Neural cell (in vitro differentiated cells): ENCODE measurements at regions not wholly inside any gene's neighbourhood (a gene's known extent, or its start where the extent isn't known, plus 50 kb on each side); places are given as distances from the start of the nearest gene placed in this dataset.

Experiments
- H2AFZ ChIP-seq: fragments of 200-600, 300-800 bp; sonication (generic), shearing (Covaris generic); 2 replicates; pipeline ENCODE4 v1.6.0; 2014; ENCODE audit warnings: low read depth, mild to moderate bottlenecking, antibody characterized with exemption, low read length, moderate library complexity
- H3F3A ChIP-seq: fragments of 200-600 bp; shearing (Covaris generic); 2 replicates; pipeline ENCODE4 v1.6.1; 2016; ENCODE audit warnings: mild to moderate bottlenecking, moderate library complexity, mixed read lengths, antibody characterized with exemption, low read length; ENCODE audit not compliant: insufficient read depth, poor library complexity, severe bottlenecking
- H3K27ac ChIP-seq: fragments of 200-600, 300-800 bp; sonication (generic), shearing (Covaris generic); 2 replicates; pipeline ENCODE4 v1.5.1; 2014; ENCODE audit warnings: mild to moderate bottlenecking, low read length, moderate library complexity
- H3K27me3 ChIP-seq: fragments of 300-800, 200-600 bp; sonication (generic), shearing (Covaris generic); 2 replicates; pipeline ENCODE4 v1.6.0; 2014; ENCODE audit warnings: mild to moderate bottlenecking, low read depth, low read length, moderate library complexity; ENCODE audit not compliant: insufficient read depth
- H3K36me3 ChIP-seq: fragments of 300-800, 200-600 bp; sonication (generic), shearing (Covaris generic); 2 replicates; pipeline ENCODE4 v1.5.1; 2014; ENCODE audit warnings: mild to moderate bottlenecking, antibody characterized with exemption, low read length, moderate library complexity; ENCODE audit not compliant: insufficient read depth
- H3K4me2 ChIP-seq: fragments of 300-800, 200-600 bp; sonication (generic), shearing (Covaris generic); 2 replicates; pipeline ENCODE4 v1.6.0; 2014; ENCODE audit warnings: mild to moderate bottlenecking, low read length
- H3K4me3 ChIP-seq: fragments of 300-800, 200-600 bp; sonication (generic), shearing (Covaris generic); 2 replicates; pipeline ENCODE4 v1.5.1; 2014; ENCODE audit warnings: mild to moderate bottlenecking, low read length, moderate library complexity
- H3K79me2 ChIP-seq: fragments of 200-600 bp; shearing (Covaris generic); replicated peaks from 2 replicates; pipeline ENCODE4 v1.6.0; 2014; ENCODE audit warnings: mild to moderate bottlenecking, low read length, moderate library complexity; ENCODE audit not compliant: insufficient read depth
- H3K9ac ChIP-seq: fragments of 300-800, 200-600 bp; sonication (generic), shearing (Covaris generic); 2 replicates; pipeline ENCODE4 v1.6.1; 2016; ENCODE audit warnings: mild to moderate bottlenecking, low read length, mixed read lengths
- H3K9me2 ChIP-seq: fragments of 200-600 bp; shearing (Covaris generic); 2 replicates; pipeline ENCODE4 v1.6.1; 2016; ENCODE audit warnings: mild to moderate bottlenecking, low read length, mixed read lengths; ENCODE audit not compliant: insufficient read depth
- H3K9me3 ChIP-seq: fragments of 200-600, 300-800 bp; sonication (generic), shearing (Covaris generic); 2 replicates; pipeline ENCODE4 v1.6.1; 2016; ENCODE audit warnings: mild to moderate bottlenecking, mixed run types, low read length, moderate library complexity, mixed read lengths
- H4K20me1 ChIP-seq: fragments of 200-600 bp; shearing (Covaris generic); 2 replicates; pipeline ENCODE4 v1.6.1; 2016; ENCODE audit warnings: mild to moderate bottlenecking, mixed run types; ENCODE audit not compliant: insufficient read depth
- EP300 ChIP-seq: fragments of 450-650 bp; conservative IDR thresholded peaks from 2 replicates; pipeline ENCODE4 v1.6.1; 2014; ENCODE audit warnings: antibody characterized with exemption, mild to moderate bottlenecking, moderate library complexity; ENCODE audit not compliant: poor library complexity, severe bottlenecking
- EZH2 ChIP-seq: fragments of 200-600, 300-800 bp; shearing (Covaris generic), sonication (generic); IDR thresholded peaks from 2 replicates; pipeline ENCODE4 v1.6.1; 2014; ENCODE audit warnings: antibody characterized with exemption, low read length, borderline replicate concordance, mild to moderate bottlenecking; ENCODE audit not compliant: insufficient read depth, poor library complexity, severe bottlenecking
- MXI1 ChIP-seq: fragments of 450-650 bp; conservative IDR thresholded peaks from 2 replicates; pipeline ENCODE4 v1.6.1; 2014; ENCODE audit warnings: antibody characterized with exemption, mild to moderate bottlenecking; ENCODE audit not compliant: poor library complexity, severe bottlenecking
- POLR2AphosphoS5 ChIP-seq: IDR thresholded peaks from 2 replicates; pipeline ENCODE4 v1.6.1; 2012
- RAD21 ChIP-seq: fragments of 450-650 bp; conservative IDR thresholded peaks from 2 replicates; pipeline ENCODE4 v1.6.1; 2014; ENCODE audit warnings: antibody characterized with exemption, mild to moderate bottlenecking, moderate library complexity
- REST ChIP-seq: IDR thresholded peaks from 2 replicates; pipeline ENCODE4 v1.6.1; 2012; ENCODE audit warnings: borderline replicate concordance
- SMC3 ChIP-seq: fragments of 450-650 bp; conservative IDR thresholded peaks from 2 replicates; pipeline ENCODE4 v1.6.1; 2014; ENCODE audit warnings: antibody characterized with exemption, mild to moderate bottlenecking, moderate library complexity; ENCODE audit not compliant: poor library complexity
- TAF1 ChIP-seq: IDR thresholded peaks from 2 replicates; pipeline ENCODE4 v1.6.1; 2012; ENCODE audit warnings: low read depth
- TF ChIP-seq, protein P1 (sequence below): fragments of 450-650 bp; IDR thresholded peaks from 2 replicates; pipeline ENCODE4 v1.5.1; 2014; ENCODE audit warnings: antibody characterized with exemption, mild to moderate bottlenecking, moderate library complexity; ENCODE audit not compliant: poor library complexity, severe bottlenecking

GRCh38 chr1:36733748-36734147, 251.0 kb upstream of the CSF3R start:
- Histone ChIP-seq H2AFZ (no peak overlapping the region), H3K9me2 (no peaks in the 10 kb centered on the region), H3K4me3 (no peak overlapping the region), H3K27me3 (no peaks in the 10 kb centered on the region), H3K9ac (no peak overlapping the region), H3K27ac (no peak overlapping the region), H3K79me2 (no peaks in the 10 kb centered on the region), H3F3A (no peaks in the 10 kb centered on the region), H4K20me1 (no peaks in the 10 kb centered on the region), H3K36me3 (no peaks in the 10 kb centered on the region), H3K9me3 (no peaks in the 10 kb centered on the region), H3K4me2 (no peak overlapping the region)
- TF ChIP-seq POLR2AphosphoS5 (no peak), REST (no peak), MXI1 (no peak), RAD21 (no peak), TAF1 (no peak), EZH2 (no peak), EP300 (no peak)

- H4K20me1 ChIP-seq, result no peaks in the 10 kb centered on the region
- no peaks in the 10 kb centered on the region for H3K27me3 ChIP-seq
- H3K4me3 ChIP-seq, result no peak overlapping the region
- no peaks in the 10 kb centered on the region for H3K9me3 ChIP-seq
- H3K27ac ChIP-seq, result no peak overlapping the region
- no peak for TF ChIP-seq MXI1
- no peak for TF ChIP-seq POLR2AphosphoS5
- TF ChIP-seq, protein P1, sequence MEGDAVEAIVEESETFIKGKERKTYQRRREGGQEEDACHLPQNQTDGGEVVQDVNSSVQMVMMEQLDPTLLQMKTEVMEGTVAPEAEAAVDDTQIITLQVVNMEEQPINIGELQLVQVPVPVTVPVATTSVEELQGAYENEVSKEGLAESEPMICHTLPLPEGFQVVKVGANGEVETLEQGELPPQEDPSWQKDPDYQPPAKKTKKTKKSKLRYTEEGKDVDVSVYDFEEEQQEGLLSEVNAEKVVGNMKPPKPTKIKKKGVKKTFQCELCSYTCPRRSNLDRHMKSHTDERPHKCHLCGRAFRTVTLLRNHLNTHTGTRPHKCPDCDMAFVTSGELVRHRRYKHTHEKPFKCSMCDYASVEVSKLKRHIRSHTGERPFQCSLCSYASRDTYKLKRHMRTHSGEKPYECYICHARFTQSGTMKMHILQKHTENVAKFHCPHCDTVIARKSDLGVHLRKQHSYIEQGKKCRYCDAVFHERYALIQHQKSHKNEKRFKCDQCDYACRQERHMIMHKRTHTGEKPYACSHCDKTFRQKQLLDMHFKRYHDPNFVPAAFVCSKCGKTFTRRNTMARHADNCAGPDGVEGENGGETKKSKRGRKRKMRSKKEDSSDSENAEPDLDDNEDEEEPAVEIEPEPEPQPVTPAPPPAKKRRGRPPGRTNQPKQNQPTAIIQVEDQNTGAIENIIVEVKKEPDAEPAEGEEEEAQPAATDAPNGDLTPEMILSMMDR, result no peak
- no peak for TF ChIP-seq RAD21
- no peak for TF ChIP-seq EZH2
- TF ChIP-seq REST, result no peak
- TF ChIP-seq SMC3, result no peak
- no peak for TF ChIP-seq EP300
- TF ChIP-seq TAF1, result no peak
- H3F3A ChIP-seq, result no peaks in the 10 kb centered on the region
- H3K9ac ChIP-seq, result no peak overlapping the region
- no peaks in the 10 kb centered on the region for H3K9me2 ChIP-seq
- no peak overlapping the region for H3K4me2 ChIP-seq
- no peaks in the 10 kb centered on the region for H3K36me3 ChIP-seq
- no peak overlapping the region for H2AFZ ChIP-seq
- H3K79me2 ChIP-seq, result no peaks in the 10 kb centered on the region
Observed at GRCh38 chr1:36732015-36732356, 249.3 kb upstream of the CSF3R start.
